SK-N-SH treated with all-trans-retinoic acid at 6 μM for 48 hours (cell line): ENCODE measurements at regions not wholly inside any gene's neighbourhood (a gene's known extent, or its start where the extent isn't known, plus 50 kb on each side); places are given as distances from the start of the nearest gene placed in this dataset.

Source experiments
- ATAC-seq: fragments of 200-7000 bp; cut with Tn5 transposase; 3 replicates; pipeline ENCODE4 v1.9.1; 2020; ENCODE audit warnings: mild to moderate bottlenecking, moderate library complexity
- ARNTL ChIP-seq: fragments of 450-650 bp; formaldehyde crosslinking; IDR thresholded peaks from 2 replicates; pipeline ENCODE4 v1.5.0; 2020; ENCODE audit warnings: low read depth, mild to moderate bottlenecking, moderate library complexity, borderline replicate concordance
- BACH2 ChIP-seq: fragments of 250-450 bp; sonication (Bioruptor Pico); IDR thresholded peaks from 2 replicates; pipeline ENCODE4 v1.9.0; 2021; ENCODE audit warnings: mild to moderate bottlenecking, borderline replicate concordance
- CREB5 ChIP-seq: fragments of 250-450 bp; sonication (Bioruptor Pico); IDR thresholded peaks from 2 replicates; pipeline ENCODE4 v1.5.1; 2020; ENCODE audit warnings: low read depth, mild to moderate bottlenecking, moderate library complexity
- CSDC2 ChIP-seq: fragments of 250-450 bp; sonication (Bioruptor Pico); IDR thresholded peaks from 2 replicates; pipeline ENCODE4 v1.5.0; 2020; ENCODE audit warnings: mild to moderate bottlenecking, moderate library complexity
- CSRNP3 ChIP-seq: fragments of 250-450 bp; sonication (Bioruptor Pico); IDR thresholded peaks from 2 replicates; pipeline ENCODE4 v1.5.1; 2021; ENCODE audit warnings: mild to moderate bottlenecking, moderate library complexity
- ESRRG ChIP-seq: fragments of 250-450 bp; sonication (Bioruptor Pico); IDR thresholded peaks from 2 replicates; pipeline ENCODE4 v1.6.1; 2021; ENCODE audit warnings: mild to moderate bottlenecking
- GLIS3 ChIP-seq: fragments of 250-450 bp; sonication (Bioruptor Pico); IDR thresholded peaks from 2 replicates; pipeline ENCODE4 v1.5.0; 2020; ENCODE audit warnings: mild to moderate bottlenecking, moderate library complexity
- ISL1 ChIP-seq: fragments of 250-450 bp; sonication (Bioruptor Pico); IDR thresholded peaks from 2 replicates; pipeline ENCODE4 v2.1.2; 2022; ENCODE audit warnings: mild to moderate bottlenecking, moderate library complexity
- OSR1 ChIP-seq: fragments of 250-450 bp; sonication (Bioruptor Pico); IDR thresholded peaks from 2 replicates; pipeline ENCODE4 v1.8.0; 2022; ENCODE audit warnings: moderate library complexity, mild to moderate bottlenecking, inconsistent platforms
- PATZ1 ChIP-seq: fragments of 250-450 bp; sonication (Bioruptor Pico); IDR thresholded peaks from 2 replicates; pipeline ENCODE4 v1.8.0; 2020; ENCODE audit warnings: mild to moderate bottlenecking, moderate library complexity, borderline replicate concordance
- POU6F1 ChIP-seq: fragments of 250-450 bp; sonication (Bioruptor Pico); IDR thresholded peaks from 2 replicates; pipeline ENCODE4 v1.8.0; 2021; ENCODE audit warnings: low read depth, mild to moderate bottlenecking, moderate library complexity, borderline replicate concordance
- PPARA ChIP-seq: fragments of 250-450 bp; sonication (Bioruptor Pico); IDR thresholded peaks from 2 replicates; pipeline ENCODE4 v1.5.0; 2020; ENCODE audit warnings: mild to moderate bottlenecking, borderline replicate concordance
- RARB ChIP-seq: fragments of 250-450 bp; sonication (Bioruptor Pico); IDR thresholded peaks from 2 replicates; pipeline ENCODE4 v1.8.0; 2021; ENCODE audit warnings: mild to moderate bottlenecking, moderate library complexity
- SNAI2 ChIP-seq: fragments of 250-450 bp; sonication (Bioruptor Pico); IDR thresholded peaks from 2 replicates; pipeline ENCODE4 v1.5.0; 2020; ENCODE audit warnings: mild to moderate bottlenecking, moderate library complexity
- TCF4 ChIP-seq: fragments of 250-450 bp; sonication (Bioruptor Pico); IDR thresholded peaks from 2 replicates; pipeline ENCODE4 v1.8.0; 2021; ENCODE audit warnings: mild to moderate bottlenecking, moderate library complexity, borderline replicate concordance
- TSHZ2 ChIP-seq: fragments of 250-450 bp; sonication (Bioruptor Pico); IDR thresholded peaks from 2 replicates; pipeline ENCODE4 v1.5.0; 2020; ENCODE audit warnings: mild to moderate bottlenecking, moderate library complexity
- ZC3H10 ChIP-seq: fragments of 250-450 bp; sonication (Bioruptor Pico); IDR thresholded peaks from 2 replicates; pipeline ENCODE4 v1.5.1; 2021; ENCODE audit warnings: mild to moderate bottlenecking, moderate library complexity
- ZFP3 ChIP-seq: fragments of 250-450 bp; sonication (Bioruptor Pico); IDR thresholded peaks from 2 replicates; pipeline ENCODE4 v1.5.0; 2020; ENCODE audit warnings: mild to moderate bottlenecking, moderate library complexity
- ZFP30 ChIP-seq: fragments of 450-650 bp; formaldehyde crosslinking; IDR thresholded peaks from 2 replicates; pipeline ENCODE4 v1.5.0; 2022; ENCODE audit warnings: mild to moderate bottlenecking, moderate library complexity
- ZNF565 ChIP-seq: fragments of 450-650 bp; formaldehyde crosslinking; conservative IDR thresholded peaks from 2 replicates; pipeline ENCODE4 v1.5.0; 2020; ENCODE audit warnings: low read depth, mild to moderate bottlenecking, moderate library complexity
- ZNF70 ChIP-seq: fragments of 450-650 bp; formaldehyde crosslinking; IDR thresholded peaks from 2 replicates; pipeline ENCODE4 v1.5.0; 2020; ENCODE audit warnings: mild to moderate bottlenecking, moderate library complexity

- TF ChIP-seq TCF4 (CRISPR knock-in tag) (no peak), PATZ1 (no peak), ARNTL (CRISPR knock-in tag) (no peak), ISL1 (no peak), SNAI2 (no peak), OSR1 (no peak), ESRRG (CRISPR knock-in tag) (no peak), BACH2 (CRISPR knock-in tag) (no peak), ZFP30 (CRISPR knock-in tag) (no peak), PPARA (CRISPR knock-in tag) (no peak), ZC3H10 (CRISPR knock-in tag) (no peak), RARB (CRISPR knock-in tag) (no peak), ZNF70 (CRISPR knock-in tag) (no peak), CSRNP3 (no peak), TSHZ2 (no peak), POU6F1 (no peak), GLIS3 (CRISPR knock-in tag) (no peak)
- no peak for ATAC-seq
Observed at GRCh38 chr6:93079061-93079460, 340.3 kb downstream of the EPHA7 start.

- TF ChIP-seq ESRRG (CRISPR knock-in tag) = no peak
- TF ChIP-seq ZFP30 (CRISPR knock-in tag) = no peak
- no peak for TF ChIP-seq GLIS3 (CRISPR knock-in tag)
- TF ChIP-seq CSRNP3 = no peak
- no peak for TF ChIP-seq CREB5
- TF ChIP-seq CSDC2 = no peak
- no peak for TF ChIP-seq OSR1
- TF ChIP-seq SNAI2 = no peak
- TF ChIP-seq TCF4 (CRISPR knock-in tag) = no peak
- no peak for TF ChIP-seq PPARA (CRISPR knock-in tag)
- no peak for TF ChIP-seq PATZ1
- TF ChIP-seq ISL1 = no peak
- no peak for TF ChIP-seq POU6F1
- TF ChIP-seq ZFP3 (CRISPR knock-in tag) = no peak
- no peak for TF ChIP-seq ZNF565 (CRISPR knock-in tag)
- TF ChIP-seq RARB (CRISPR knock-in tag) = no peak
- TF ChIP-seq BACH2 (CRISPR knock-in tag) = no peak
- TF ChIP-seq, all 23 proteins: peak for 0
- no peak for ATAC-seq
Observed at GRCh38 chr6:93073811-93074210, 345.5 kb downstream of the EPHA7 start.
